ENCODE measurements at regions not wholly inside any gene's neighbourhood (a gene's known extent, or its start where the extent isn't known, plus 50 kb on each side); places are given as distances from the start of the nearest gene placed in this dataset.

DNA sequence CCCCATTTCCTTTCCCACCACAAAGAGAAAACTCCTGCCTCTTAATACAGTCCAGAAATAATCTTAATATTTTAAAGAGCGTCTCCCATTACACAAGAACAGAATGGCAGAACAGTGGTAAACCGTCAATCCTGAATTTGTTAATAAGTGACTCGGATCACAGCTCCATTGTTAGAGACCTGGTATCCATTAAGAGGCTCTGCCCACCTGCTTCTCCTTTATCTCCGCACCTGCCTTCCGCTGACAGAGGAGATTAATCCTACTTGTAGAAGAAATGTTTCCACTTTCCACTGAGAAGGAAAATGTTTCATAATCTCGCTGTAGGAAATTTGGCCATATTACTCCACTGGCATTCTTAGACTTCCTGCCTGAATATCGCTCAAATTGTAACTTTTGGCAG is 1493.2 kb downstream of the MAT2B start:
- no peak for DNase-seq (ENCODE audit: low spot score)
- Histone ChIP-seq H3K4me3 (no peak overlapping the region), H3K27ac (no peak overlapping the region)
- TF ChIP-seq, protein P1, sequence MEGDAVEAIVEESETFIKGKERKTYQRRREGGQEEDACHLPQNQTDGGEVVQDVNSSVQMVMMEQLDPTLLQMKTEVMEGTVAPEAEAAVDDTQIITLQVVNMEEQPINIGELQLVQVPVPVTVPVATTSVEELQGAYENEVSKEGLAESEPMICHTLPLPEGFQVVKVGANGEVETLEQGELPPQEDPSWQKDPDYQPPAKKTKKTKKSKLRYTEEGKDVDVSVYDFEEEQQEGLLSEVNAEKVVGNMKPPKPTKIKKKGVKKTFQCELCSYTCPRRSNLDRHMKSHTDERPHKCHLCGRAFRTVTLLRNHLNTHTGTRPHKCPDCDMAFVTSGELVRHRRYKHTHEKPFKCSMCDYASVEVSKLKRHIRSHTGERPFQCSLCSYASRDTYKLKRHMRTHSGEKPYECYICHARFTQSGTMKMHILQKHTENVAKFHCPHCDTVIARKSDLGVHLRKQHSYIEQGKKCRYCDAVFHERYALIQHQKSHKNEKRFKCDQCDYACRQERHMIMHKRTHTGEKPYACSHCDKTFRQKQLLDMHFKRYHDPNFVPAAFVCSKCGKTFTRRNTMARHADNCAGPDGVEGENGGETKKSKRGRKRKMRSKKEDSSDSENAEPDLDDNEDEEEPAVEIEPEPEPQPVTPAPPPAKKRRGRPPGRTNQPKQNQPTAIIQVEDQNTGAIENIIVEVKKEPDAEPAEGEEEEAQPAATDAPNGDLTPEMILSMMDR (IDR thresholded peaks at IDR 0.05), result no peak

DNA sequence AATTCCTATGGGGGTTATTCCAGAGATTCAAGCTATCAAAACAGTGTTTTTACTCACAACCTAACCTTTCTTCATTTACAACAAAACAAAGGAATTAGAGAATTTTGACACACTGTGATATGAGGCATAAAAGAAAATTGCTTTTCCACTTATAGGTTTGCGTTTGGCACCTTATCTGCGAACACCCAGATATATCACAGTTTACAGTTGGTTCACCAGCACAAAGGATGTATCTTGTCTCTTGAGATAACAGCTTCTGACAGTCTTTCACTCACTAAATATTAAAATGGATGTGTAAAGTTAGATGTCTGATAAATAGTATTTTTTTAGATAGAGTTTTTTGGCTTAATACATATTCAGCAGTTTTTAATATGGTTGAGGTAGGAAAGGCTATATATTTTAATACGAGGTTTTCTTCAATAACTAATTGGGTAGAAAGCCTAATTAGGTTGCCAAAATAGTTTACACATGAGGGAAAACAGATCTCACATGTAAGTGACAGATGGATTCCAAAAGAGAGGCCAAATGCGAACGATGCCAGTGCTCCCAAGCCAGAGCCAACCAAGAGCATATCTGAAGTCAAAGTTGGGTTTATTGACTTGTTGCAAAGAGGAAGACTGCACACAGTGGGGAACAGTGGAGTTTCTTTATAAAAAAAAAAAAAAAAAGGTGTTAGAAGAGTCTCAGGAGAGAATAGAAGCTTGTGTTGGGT is 1495.2 kb downstream of the MAT2B start:
- H3K4me3 ChIP-seq, result no peak overlapping the region
- H3K27ac ChIP-seq, result no peak overlapping the region
- no peak for DNase-seq (ENCODE audit: low spot score)
- TF ChIP-seq, protein P1 (IDR thresholded peaks at IDR 0.05), result no peak

DNA sequence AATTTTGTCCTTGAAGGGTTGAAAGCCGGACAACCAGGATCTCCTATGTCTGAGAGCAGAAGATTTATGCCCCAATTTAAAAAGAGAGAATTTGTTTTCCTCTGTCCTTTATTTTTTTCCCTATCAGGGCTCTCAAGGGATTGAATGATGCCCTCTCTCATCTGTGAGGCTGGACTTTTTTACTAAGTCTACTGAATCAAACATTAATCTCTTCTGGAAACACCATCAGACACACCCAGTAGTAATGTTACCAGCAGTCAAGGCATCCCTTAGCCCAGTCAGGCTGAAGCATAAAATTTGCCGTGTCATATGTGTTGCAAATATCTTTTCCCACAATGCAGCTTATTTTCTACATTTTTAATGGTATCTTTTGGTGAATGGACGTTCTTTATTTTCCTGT is 1497.9 kb downstream of the MAT2B start:
- TF ChIP-seq, protein P1 (IDR thresholded peaks at IDR 0.05), result no peak
- no peak for DNase-seq (ENCODE audit: low spot score)
- no peak overlapping the region for H3K4me3 ChIP-seq
- H3K27ac ChIP-seq, result no peak overlapping the region

DNA sequence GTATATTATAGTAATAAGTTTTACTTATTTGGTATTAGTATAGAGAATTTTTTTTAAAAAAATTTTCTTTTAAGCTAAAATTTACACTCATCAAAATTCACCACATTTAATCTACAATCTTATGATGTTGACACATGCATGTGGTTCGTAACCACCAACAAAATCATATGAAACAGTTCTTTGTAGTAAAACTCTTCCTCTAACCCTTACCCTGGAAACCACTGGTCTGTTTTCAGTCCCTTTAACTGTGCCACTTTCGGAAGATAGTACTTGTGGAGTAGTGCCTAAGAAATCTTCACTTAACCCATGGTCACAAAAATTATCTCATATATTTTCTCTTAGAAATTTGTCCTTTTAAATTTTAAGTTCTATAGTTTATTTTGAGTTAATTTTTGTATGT is 1498.8 kb downstream of the MAT2B start:
- TF ChIP-seq, protein P1 (IDR thresholded peaks at IDR 0.05), result no peak
- Histone ChIP-seq H3K4me3 (no peak overlapping the region), H3K27ac (no peak overlapping the region)
- no peak for DNase-seq (ENCODE audit: low spot score)

DNA sequence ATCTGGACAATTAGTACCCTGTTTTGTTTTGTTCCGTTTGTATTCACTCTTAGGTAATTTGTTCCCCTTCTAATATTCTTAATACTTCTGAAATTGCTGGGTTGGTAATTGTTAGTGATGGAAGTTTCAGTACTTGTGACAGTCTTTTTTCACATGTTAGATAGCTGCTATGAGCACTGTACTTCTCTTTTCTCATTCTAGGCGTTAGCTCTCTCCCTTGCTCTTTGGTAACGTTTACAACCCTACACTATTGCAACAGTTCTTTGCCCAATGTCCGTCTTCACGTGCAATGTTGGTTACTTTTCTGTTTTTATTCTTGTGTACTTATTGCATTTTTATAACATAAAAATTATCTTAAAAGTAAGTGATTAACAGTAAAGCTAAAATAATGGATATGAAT is 1509.0 kb downstream of the MAT2B start:
- TF ChIP-seq, protein P1 (IDR thresholded peaks at IDR 0.05), result no peak
- Histone ChIP-seq H3K27ac (no peak overlapping the region), H3K4me3 (no peak overlapping the region)
- no peak for DNase-seq (ENCODE audit: low spot score)

DNA sequence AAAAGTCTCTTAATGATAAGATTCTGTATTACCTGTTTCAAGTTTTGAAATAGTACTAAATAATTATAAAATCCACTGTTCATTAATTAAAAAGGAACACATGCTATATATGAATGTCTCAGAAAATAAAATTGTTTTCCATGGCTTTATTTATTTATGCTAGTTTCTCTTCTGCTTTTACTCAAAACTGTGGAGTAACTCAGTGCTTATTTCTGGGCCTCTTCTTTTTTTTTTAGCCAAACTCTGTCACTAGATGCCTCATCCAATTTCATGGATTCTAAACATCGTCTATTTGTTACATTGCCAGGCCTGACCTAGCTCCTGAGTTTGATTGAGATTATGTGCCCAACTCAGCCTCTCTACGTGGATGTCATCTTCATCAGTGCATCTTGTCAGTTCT is 1509.7 kb downstream of the MAT2B start:
- TF ChIP-seq, protein P1 (IDR thresholded peaks at IDR 0.05), result no peak
- no peak overlapping the region for H3K27ac ChIP-seq
- no peak for DNase-seq (ENCODE audit: low spot score)
- H3K4me3 ChIP-seq, result no peak overlapping the region

DNA sequence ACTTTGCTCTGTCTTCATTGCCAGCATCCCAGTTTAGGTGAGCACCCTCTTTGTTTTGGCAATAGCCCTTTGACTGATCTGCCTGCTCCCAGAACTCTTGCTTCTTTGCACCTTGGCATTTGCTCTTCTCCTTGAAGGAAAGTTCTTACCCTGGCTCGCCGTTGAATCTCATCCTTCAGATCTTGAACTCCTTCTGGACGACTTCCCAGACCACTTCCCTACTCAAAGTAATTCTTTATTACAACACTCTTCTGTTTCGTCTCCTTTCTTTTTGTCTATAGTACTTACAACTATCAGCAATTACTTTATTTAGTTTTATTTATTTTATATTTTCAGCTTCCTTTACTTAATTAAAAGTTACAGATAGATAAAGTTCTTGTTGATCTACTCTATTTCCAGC is 1510.1 kb downstream of the MAT2B start:
- no peak for DNase-seq (ENCODE audit: low spot score)
- H3K27ac ChIP-seq, result no peak overlapping the region
- TF ChIP-seq, protein P1 (IDR thresholded peaks at IDR 0.05), result no peak
- no peak overlapping the region for H3K4me3 ChIP-seq
